Activated naive CD8-positive, alpha-beta T cell treated with anti-CD3 and anti-CD28 coated beads for 36 hours (primary cell): ENCODE measurements at regions not wholly inside any gene's neighbourhood (a gene's known extent, or its start where the extent isn't known, plus 50 kb on each side); places are given as distances from the start of the nearest gene placed in this dataset.

ENCODE experiments used
- DNase-seq: peaks from one replicate; pipeline ENCODE4 v3.0.0; 2021
- H3K27ac Mint-ChIP-seq: one replicate; pipeline ENCODE4 v1.8.0; 2022; ENCODE audit warnings: mild to moderate bottlenecking, moderate library complexity, mixed read lengths
- H3K27me3 Mint-ChIP-seq: one replicate; pipeline ENCODE4 v1.8.0; 2022; ENCODE audit warnings: mild to moderate bottlenecking, mixed read lengths
- H3K36me3 Mint-ChIP-seq: one replicate; pipeline ENCODE4 v1.8.0; 2021; ENCODE audit warnings: mild to moderate bottlenecking, mixed read lengths
- H3K4me1 Mint-ChIP-seq: one replicate; pipeline ENCODE4 v1.8.0; 2021; ENCODE audit warnings: mixed read lengths
- H3K4me3 Mint-ChIP-seq: one replicate; pipeline ENCODE4 v1.8.0; 2022; ENCODE audit warnings: mild to moderate bottlenecking, moderate library complexity, mixed read lengths
- H3K9me3 Mint-ChIP-seq: one replicate; pipeline ENCODE4 v1.8.0; 2022; ENCODE audit warnings: mixed read lengths

GRCh38 chr10:101291331-101292193 lies 62.3 kb upstream of the LBX1 start:
- Mint-ChIP-seq H3K27ac (no peak overlapping the region), H3K36me3 (no peaks in the 10 kb centered on the region), H3K9me3 (no peaks in the 10 kb centered on the region), H3K27me3 (peaks cover 79% of the 10 kb centered on the region), H3K4me3 (peak overlapping the region; percentile 80), H3K4me1 (peaks cover 12% of the 10 kb centered on the region)
- peak; percentile 62 for DNase-seq

GRCh38 chr10:101292194-101293006 lies 61.6 kb upstream of the BTRC start:
- H3K9me3 Mint-ChIP-seq: no peaks in the 10 kb centered on the region
- peak overlapping the region; percentile 59 for H3K4me3 Mint-ChIP-seq
- H3K36me3 Mint-ChIP-seq: no peaks in the 10 kb centered on the region
- peak; percentile 21 for DNase-seq
- peaks cover 12% of the 10 kb centered on the region for H3K4me1 Mint-ChIP-seq
- peaks cover 79% of the 10 kb centered on the region for H3K27me3 Mint-ChIP-seq
- H3K27ac Mint-ChIP-seq: no peak overlapping the region

GRCh38 chr10:101293007-101293723 lies 60.8 kb upstream of the BTRC start:
- Mint-ChIP-seq H3K27ac (no peak overlapping the region), H3K4me1 (peaks cover 11% of the 10 kb centered on the region), H3K27me3 (peaks cover 80% of the 10 kb centered on the region), H3K36me3 (no peaks in the 10 kb centered on the region), H3K9me3 (no peaks in the 10 kb centered on the region), H3K4me3 (no peak overlapping the region)
- DNase-seq: no peak

GRCh38 chr10:101294109-101294508 lies 59.9 kb upstream of the BTRC start:
- no peak for DNase-seq
- H3K36me3 Mint-ChIP-seq: no peaks in the 10 kb centered on the region
- H3K27ac Mint-ChIP-seq: no peak overlapping the region
- H3K4me3 Mint-ChIP-seq: no peak overlapping the region
- peaks cover 11% of the 10 kb centered on the region for H3K4me1 Mint-ChIP-seq
- peaks cover 83% of the 10 kb centered on the region for H3K27me3 Mint-ChIP-seq
- H3K9me3 Mint-ChIP-seq: no peaks in the 10 kb centered on the region

GRCh38 chr10:101295261-101295660 lies 58.7 kb upstream of the BTRC start:
- no peak for DNase-seq
- H3K27me3 Mint-ChIP-seq: peaks cover 75% of the 10 kb centered on the region
- H3K27ac Mint-ChIP-seq: no peak overlapping the region
- peaks cover 11% of the 10 kb centered on the region for H3K4me1 Mint-ChIP-seq
- no peaks in the 10 kb centered on the region for H3K9me3 Mint-ChIP-seq
- no peaks in the 10 kb centered on the region for H3K36me3 Mint-ChIP-seq
- H3K4me3 Mint-ChIP-seq: no peak overlapping the region

GRCh38 chr10:101297901-101298486 lies 56.0 kb upstream of the BTRC start:
- H3K4me3 Mint-ChIP-seq: no peak overlapping the region
- H3K9me3 Mint-ChIP-seq: no peaks in the 10 kb centered on the region
- DNase-seq: peak; percentile 75
- no peaks in the 10 kb centered on the region for H3K36me3 Mint-ChIP-seq
- peaks cover 65% of the 10 kb centered on the region for H3K27me3 Mint-ChIP-seq
- H3K27ac Mint-ChIP-seq: no peak overlapping the region
- H3K4me1 Mint-ChIP-seq: no peaks in the 10 kb centered on the region

GRCh38 chr10:101299211-101299610 lies 54.8 kb upstream of the BTRC start:
- no peak overlapping the region for H3K4me3 Mint-ChIP-seq
- no peak for DNase-seq
- no peaks in the 10 kb centered on the region for H3K36me3 Mint-ChIP-seq
- H3K27me3 Mint-ChIP-seq: peaks cover 63% of the 10 kb centered on the region
- no peaks in the 10 kb centered on the region for H3K9me3 Mint-ChIP-seq
- H3K4me1 Mint-ChIP-seq: no peaks in the 10 kb centered on the region
- no peak overlapping the region for H3K27ac Mint-ChIP-seq

GRCh38 chr10:101301111-101301731 lies 52.7 kb upstream of the BTRC start:
- Mint-ChIP-seq H3K9me3 (no peaks in the 10 kb centered on the region), H3K36me3 (no peaks in the 10 kb centered on the region), H3K4me1 (no peaks in the 10 kb centered on the region), H3K27me3 (peaks cover 54% of the 10 kb centered on the region), H3K27ac (no peak overlapping the region), H3K4me3 (no peak overlapping the region)
- DNase-seq: peak; percentile 48

GRCh38 chr10:101303087-101303703 lies 50.8 kb upstream of the BTRC start:
- H3K4me1 Mint-ChIP-seq: no peaks in the 10 kb centered on the region
- no peak overlapping the region for H3K4me3 Mint-ChIP-seq
- peaks cover 52% of the 10 kb centered on the region for H3K27me3 Mint-ChIP-seq
- H3K27ac Mint-ChIP-seq: no peak overlapping the region
- no peaks in the 10 kb centered on the region for H3K9me3 Mint-ChIP-seq
- no peaks in the 10 kb centered on the region for H3K36me3 Mint-ChIP-seq
- no peak for DNase-seq
